Suprapubic skin (tissue), 4 donors: ENCODE measurements at regions not wholly inside any gene's neighbourhood (a gene's known extent, or its start where the extent isn't known, plus 50 kb on each side); places are given as distances from the start of the nearest gene placed in this dataset.

ENCODE experiments used
- CTCF ChIP-seq, 2 donors: fragments of 200-600 bp in 1 of 2; fragments of 450-650 bp in 1 of 2; sonication (generic) in 1 of 2; IDR thresholded peaks; one replicate each; pipeline ENCODE4 v1.5.1; 2016 to 2019; ENCODE audit warnings: antibody characterized with exemption in 2 of 2, mild to moderate bottlenecking in 1 of 2, moderate library complexity in 1 of 2
- POLR2A ChIP-seq, 2 donors: fragments of 450-650 bp; IDR thresholded peaks; one replicate each; pipeline ENCODE4 v1.6.1; 2017; ENCODE audit warnings: antibody characterized with exemption in 2 of 2, mild to moderate bottlenecking in 2 of 2, moderate library complexity in 2 of 2
- POLR2AphosphoS5 ChIP-seq, 3 donors: sonication (generic); formaldehyde crosslinking; IDR thresholded peaks; one replicate each; pipeline ENCODE4 v1.6.1; 2017; ENCODE audit warnings: antibody characterized with exemption in 3 of 3

DNA sequence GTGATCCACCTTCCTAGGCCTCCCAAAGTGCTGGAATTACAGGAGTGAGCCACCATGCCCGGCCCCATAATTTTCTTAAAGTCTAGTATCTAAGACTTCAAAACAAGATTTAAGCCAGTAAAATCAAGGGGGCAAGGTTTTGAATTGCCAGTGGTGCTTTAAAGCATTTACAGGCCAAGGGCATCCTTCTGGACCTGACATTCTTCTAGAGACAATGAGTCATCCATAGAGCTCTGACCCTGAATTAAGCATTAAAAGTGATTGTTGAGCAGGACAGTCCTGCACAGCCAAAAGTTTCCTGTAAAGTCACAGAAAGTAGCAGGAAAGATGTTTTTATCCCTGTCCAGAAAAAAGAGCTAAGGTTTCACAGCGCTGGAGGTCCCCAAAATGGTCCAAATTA lies 50.9 kb upstream of the ATP12A start:
- TF ChIP-seq CTCF (IDR thresholded peaks at IDR 0.05) (no peak), POLR2A (IDR thresholded peaks at IDR 0.05) (no peak), POLR2AphosphoS5 (IDR thresholded peaks at IDR 0.05) (no peak)
